ENCODE measurements at regions not wholly inside any gene's neighbourhood (a gene's known extent, or its start where the extent isn't known, plus 50 kb on each side); places are given as distances from the start of the nearest gene placed in this dataset.

GRCh38 chr10:47160261-47160908 is 139.6 kb upstream of the GDF10 start:
- TF ChIP-seq, protein P1, sequence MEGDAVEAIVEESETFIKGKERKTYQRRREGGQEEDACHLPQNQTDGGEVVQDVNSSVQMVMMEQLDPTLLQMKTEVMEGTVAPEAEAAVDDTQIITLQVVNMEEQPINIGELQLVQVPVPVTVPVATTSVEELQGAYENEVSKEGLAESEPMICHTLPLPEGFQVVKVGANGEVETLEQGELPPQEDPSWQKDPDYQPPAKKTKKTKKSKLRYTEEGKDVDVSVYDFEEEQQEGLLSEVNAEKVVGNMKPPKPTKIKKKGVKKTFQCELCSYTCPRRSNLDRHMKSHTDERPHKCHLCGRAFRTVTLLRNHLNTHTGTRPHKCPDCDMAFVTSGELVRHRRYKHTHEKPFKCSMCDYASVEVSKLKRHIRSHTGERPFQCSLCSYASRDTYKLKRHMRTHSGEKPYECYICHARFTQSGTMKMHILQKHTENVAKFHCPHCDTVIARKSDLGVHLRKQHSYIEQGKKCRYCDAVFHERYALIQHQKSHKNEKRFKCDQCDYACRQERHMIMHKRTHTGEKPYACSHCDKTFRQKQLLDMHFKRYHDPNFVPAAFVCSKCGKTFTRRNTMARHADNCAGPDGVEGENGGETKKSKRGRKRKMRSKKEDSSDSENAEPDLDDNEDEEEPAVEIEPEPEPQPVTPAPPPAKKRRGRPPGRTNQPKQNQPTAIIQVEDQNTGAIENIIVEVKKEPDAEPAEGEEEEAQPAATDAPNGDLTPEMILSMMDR (conservative IDR thresholded peaks at IDR 0.05 in 1 of 2, IDR thresholded peaks at IDR 0.05 in 1 of 2; ENCODE audit: low read depth in 1 of 2, low read length in 2 of 2) = no peak
- TF ChIP-seq EZH2 (IDR thresholded peaks at IDR 0.05; ENCODE audit: low read length, missing control alignments) = no peak

Data from fibroblast of lung (primary cell).